ENCODE measurements at regions not wholly inside any gene's neighbourhood (a gene's known extent, or its start where the extent isn't known, plus 50 kb on each side); places are given as distances from the start of the nearest gene placed in this dataset.

GRCh38 chr1:239840336-239840735 is 251.3 kb upstream of the FMN2 start:
- no peak overlapping the region for H3K4ac ChIP-seq (ENCODE audit: low read depth, low read length)
- H3K79me2 ChIP-seq (ENCODE audit: control insufficient read depth, insufficient read depth, low read length, poor library complexity), result no peaks in the 10 kb centered on the region
- no peak overlapping the region for H2BK12ac ChIP-seq (ENCODE audit: low read length)
- no peak overlapping the region for H2AFZ ChIP-seq (ENCODE audit: insufficient read depth, low read length, poor library complexity)
- H3K14ac ChIP-seq (ENCODE audit: low read length), result no peak overlapping the region
- H3K9me3 ChIP-seq (ENCODE audit: insufficient read depth, low read depth, low read length), result no peaks in the 10 kb centered on the region
- no peak overlapping the region for H3K4me2 ChIP-seq (ENCODE audit: low read length)
- H2BK120ac ChIP-seq (ENCODE audit: insufficient read depth, low read length, poor library complexity), result no peak overlapping the region
- H3K27ac ChIP-seq (ENCODE audit: low read depth, low read length), result no peak overlapping the region
- H3K36me3 ChIP-seq (ENCODE audit: control insufficient read depth in 1 of 2, insufficient read depth in 2 of 2, low read length in 2 of 2), result no peaks in the 10 kb centered on the region
- no peak overlapping the region for H4K91ac ChIP-seq (ENCODE audit: low read depth, low read length)
- H3K9ac ChIP-seq (ENCODE audit: low read length), result no peak overlapping the region
- no peak overlapping the region for H2AK5ac ChIP-seq (ENCODE audit: low read length)
- no peak overlapping the region for H2BK5ac ChIP-seq (ENCODE audit: low read depth, low read length, poor library complexity)
- H3K79me1 ChIP-seq (ENCODE audit: low read length), result no peaks in the 10 kb centered on the region
- DNase-seq, result no peak
- no peak overlapping the region for H3K4me3 ChIP-seq (ENCODE audit: low read depth, low read length)
- H4K12ac ChIP-seq (ENCODE audit: low read depth, low read length), result no peak overlapping the region
- no CpG with 5 or more reads among the region's 1 CpG for WGBS (ENCODE audit: extremely low coverage, insufficient coverage, insufficient read length)
- H4K8ac ChIP-seq (ENCODE audit: low read depth, low read length), result no peak overlapping the region
- no peak overlapping the region for H3K23ac ChIP-seq (ENCODE audit: low read length)
- H3K18ac ChIP-seq (ENCODE audit: low read length), result no peak overlapping the region
- no peaks in the 10 kb centered on the region for H3K27me3 ChIP-seq (ENCODE audit: insufficient read depth, low read length)
- no peaks in the 10 kb centered on the region for H3K4me1 ChIP-seq (ENCODE audit: control insufficient read depth in 1 of 2, insufficient read depth in 2 of 2, low read length in 2 of 2)

- Histone ChIP-seq H3K18ac (ENCODE audit: low read length) (no peak overlapping the region), H3K27me3 (ENCODE audit: insufficient read depth, low read length) (no peaks in the 10 kb centered on the region), H3K14ac (ENCODE audit: low read length) (no peak overlapping the region), H4K8ac (ENCODE audit: low read depth, low read length) (no peak overlapping the region), H3K9ac (ENCODE audit: low read length) (no peak overlapping the region), H3K27ac (ENCODE audit: low read depth, low read length) (no peak overlapping the region), H3K36me3 (ENCODE audit: control insufficient read depth in 1 of 2, insufficient read depth in 2 of 2, low read length in 2 of 2) (no peaks in the 10 kb centered on the region), H4K91ac (ENCODE audit: low read depth, low read length) (no peak overlapping the region), H3K4ac (ENCODE audit: low read depth, low read length) (no peak overlapping the region), H3K79me2 (ENCODE audit: control insufficient read depth, insufficient read depth, low read length, poor library complexity) (no peaks in the 10 kb centered on the region), H3K23ac (ENCODE audit: low read length) (no peak overlapping the region), H2BK12ac (ENCODE audit: low read length) (no peak overlapping the region), H3K4me3 (ENCODE audit: low read depth, low read length) (no peak overlapping the region), H2BK5ac (ENCODE audit: low read depth, low read length, poor library complexity) (no peak overlapping the region), H3K9me3 (ENCODE audit: insufficient read depth, low read depth, low read length) (no peaks in the 10 kb centered on the region), H2AK5ac (ENCODE audit: low read length) (no peak overlapping the region), H2AFZ (ENCODE audit: insufficient read depth, low read length, poor library complexity) (no peak overlapping the region), H3K4me2 (ENCODE audit: low read length) (no peak overlapping the region), H3K79me1 (ENCODE audit: low read length) (no peaks in the 10 kb centered on the region), H2BK120ac (ENCODE audit: insufficient read depth, low read length, poor library complexity) (no peak overlapping the region), H4K12ac (ENCODE audit: low read depth, low read length) (no peak overlapping the region), H3K4me1 (ENCODE audit: control insufficient read depth in 1 of 2, insufficient read depth in 2 of 2, low read length in 2 of 2) (no peaks in the 10 kb centered on the region)
- WGBS (ENCODE audit: extremely low coverage, insufficient coverage, insufficient read length), result no CpG with 5 or more reads among the region's 3 CpGs
- no peak for DNase-seq
Observed at GRCh38 chr1:239840790-239841189, 250.9 kb upstream of the FMN2 start.

GRCh38 chr1:239841631-239842030 is 250.1 kb upstream of the FMN2 start:
- Histone ChIP-seq H4K8ac (ENCODE audit: low read depth, low read length) (no peak overlapping the region), H3K4ac (ENCODE audit: low read depth, low read length) (no peak overlapping the region), H3K79me2 (ENCODE audit: control insufficient read depth, insufficient read depth, low read length, poor library complexity) (no peaks in the 10 kb centered on the region), H3K4me1 (ENCODE audit: control insufficient read depth in 1 of 2, insufficient read depth in 2 of 2, low read length in 2 of 2) (no peaks in the 10 kb centered on the region), H3K4me3 (ENCODE audit: low read depth, low read length) (no peak overlapping the region), H2BK5ac (ENCODE audit: low read depth, low read length, poor library complexity) (no peak overlapping the region), H3K4me2 (ENCODE audit: low read length) (no peak overlapping the region), H3K79me1 (ENCODE audit: low read length) (no peaks in the 10 kb centered on the region), H3K18ac (ENCODE audit: low read length) (no peak overlapping the region), H2AK5ac (ENCODE audit: low read length) (no peak overlapping the region), H3K27ac (ENCODE audit: low read depth, low read length) (no peak overlapping the region), H3K27me3 (ENCODE audit: insufficient read depth, low read length) (no peaks in the 10 kb centered on the region), H3K14ac (ENCODE audit: low read length) (no peak overlapping the region), H3K9me3 (ENCODE audit: insufficient read depth, low read depth, low read length) (no peaks in the 10 kb centered on the region), H3K23ac (ENCODE audit: low read length) (no peak overlapping the region), H2AFZ (ENCODE audit: insufficient read depth, low read length, poor library complexity) (no peak overlapping the region), H3K9ac (ENCODE audit: low read length) (no peak overlapping the region), H2BK12ac (ENCODE audit: low read length) (no peak overlapping the region), H3K36me3 (ENCODE audit: control insufficient read depth in 1 of 2, insufficient read depth in 2 of 2, low read length in 2 of 2) (no peaks in the 10 kb centered on the region), H4K12ac (ENCODE audit: low read depth, low read length) (no peak overlapping the region), H4K91ac (ENCODE audit: low read depth, low read length) (no peak overlapping the region), H2BK120ac (ENCODE audit: insufficient read depth, low read length, poor library complexity) (no peak overlapping the region)
- no peak for DNase-seq
- no CpG with 5 or more reads among the region's 2 CpGs for WGBS (ENCODE audit: extremely low coverage, insufficient coverage, insufficient read length)

- Histone ChIP-seq H2AK5ac (ENCODE audit: low read length) (no peak overlapping the region), H3K36me3 (ENCODE audit: control insufficient read depth in 1 of 2, insufficient read depth in 2 of 2, low read length in 2 of 2) (no peaks in the 10 kb centered on the region), H3K4me3 (ENCODE audit: low read depth, low read length) (no peak overlapping the region), H4K12ac (ENCODE audit: low read depth, low read length) (no peak overlapping the region), H2BK120ac (ENCODE audit: insufficient read depth, low read length, poor library complexity) (no peak overlapping the region), H3K4me2 (ENCODE audit: low read length) (no peak overlapping the region), H3K23ac (ENCODE audit: low read length) (no peak overlapping the region), H4K91ac (ENCODE audit: low read depth, low read length) (no peak overlapping the region), H3K14ac (ENCODE audit: low read length) (no peak overlapping the region), H3K18ac (ENCODE audit: low read length) (no peak overlapping the region), H2AFZ (ENCODE audit: insufficient read depth, low read length, poor library complexity) (no peak overlapping the region), H3K27ac (ENCODE audit: low read depth, low read length) (no peak overlapping the region), H3K27me3 (ENCODE audit: insufficient read depth, low read length) (no peaks in the 10 kb centered on the region), H4K8ac (ENCODE audit: low read depth, low read length) (no peak overlapping the region), H3K4ac (ENCODE audit: low read depth, low read length) (no peak overlapping the region), H2BK5ac (ENCODE audit: low read depth, low read length, poor library complexity) (no peak overlapping the region), H2BK12ac (ENCODE audit: low read length) (no peak overlapping the region), H3K9me3 (ENCODE audit: insufficient read depth, low read depth, low read length) (no peaks in the 10 kb centered on the region), H3K79me2 (ENCODE audit: control insufficient read depth, insufficient read depth, low read length, poor library complexity) (no peaks in the 10 kb centered on the region), H3K4me1 (ENCODE audit: control insufficient read depth in 1 of 2, insufficient read depth in 2 of 2, low read length in 2 of 2) (no peaks in the 10 kb centered on the region), H3K79me1 (ENCODE audit: low read length) (no peaks in the 10 kb centered on the region), H3K9ac (ENCODE audit: low read length) (no peak overlapping the region)
- WGBS (ENCODE audit: extremely low coverage, insufficient coverage, insufficient read length), result no CpG with 5 or more reads among the region's 2 CpGs
- DNase-seq, result no peak
Observed at GRCh38 chr1:239843541-239843940, 248.1 kb upstream of the FMN2 start.

Measured in trophoblast cell (in vitro differentiated cells and primary cell).